DOHH2 (cell line): ENCODE measurements at regions not wholly inside any gene's neighbourhood (a gene's known extent, or its start where the extent isn't known, plus 50 kb on each side); places are given as distances from the start of the nearest gene placed in this dataset.

Source experiments
- H3F3A ChIP-seq: fragments of 200-600 bp; sonication (generic), shearing (Covaris generic); 2 replicates; pipeline ENCODE4 v1.6.0; 2016; ENCODE audit warnings: antibody characterized with exemption, mild to moderate bottlenecking; ENCODE audit not compliant: control insufficient read depth, insufficient read depth
- H3K27ac ChIP-seq: fragments of 200-600 bp; sonication (generic); 2 replicates; pipeline ENCODE4 v1.5.1; 2014; ENCODE audit warnings: low read depth, mild to moderate bottlenecking, low read length, moderate library complexity
- H3K27me3 ChIP-seq: fragments of 200-600 bp; sonication (generic); 2 replicates; pipeline ENCODE4 v1.6.1; 2014; ENCODE audit warnings: mild to moderate bottlenecking, low read length, mixed read lengths; ENCODE audit not compliant: control insufficient read depth
- H3K36me3 ChIP-seq: fragments of 200-600 bp; sonication (generic); 2 replicates; pipeline ENCODE4 v1.6.1; 2014; ENCODE audit warnings: mild to moderate bottlenecking, low read length, moderate library complexity, mixed read lengths; ENCODE audit not compliant: control insufficient read depth
- H3K4me1 ChIP-seq: fragments of 200-600 bp; sonication (generic); 2 replicates; pipeline ENCODE4 v1.6.1; 2014; ENCODE audit warnings: mild to moderate bottlenecking, low read length, mixed read lengths; ENCODE audit not compliant: control insufficient read depth
- H3K4me2 ChIP-seq: fragments of 200-600 bp; sonication (generic); 2 replicates; pipeline ENCODE4 v1.6.0; 2014; ENCODE audit warnings: mild to moderate bottlenecking, low read length, moderate library complexity
- H3K4me3 ChIP-seq: fragments of 200-600 bp; sonication (generic); 2 replicates; pipeline ENCODE4 v1.5.1; 2014; ENCODE audit warnings: mild to moderate bottlenecking, low read length, mixed read lengths
- H3K79me2 ChIP-seq: fragments of 200-600 bp; sonication (generic); 2 replicates; pipeline ENCODE4 v1.6.1; 2014; ENCODE audit warnings: mild to moderate bottlenecking, low read length, mixed read lengths; ENCODE audit not compliant: control insufficient read depth
- H3K9me2 ChIP-seq: fragments of 200-600 bp; sonication (generic); replicated peaks from 2 replicates; pipeline ENCODE4 v1.6.1; 2014; ENCODE audit warnings: mild to moderate bottlenecking, low read length, mixed read lengths; ENCODE audit not compliant: control insufficient read depth
- H3K9me3 ChIP-seq: fragments of 200-600 bp; sonication (generic); 2 replicates; pipeline ENCODE4 v1.6.1; 2014; ENCODE audit warnings: antibody characterized with exemption, low read length, mixed read lengths; ENCODE audit not compliant: control insufficient read depth, insufficient read depth
- H4K20me1 ChIP-seq: fragments of 200-600 bp; sonication (generic); 2 replicates; pipeline ENCODE4 v1.6.0; 2014; ENCODE audit warnings: low read depth, mild to moderate bottlenecking, antibody characterized with exemption, low read length, moderate library complexity; ENCODE audit not compliant: control insufficient read depth, insufficient read depth
- CTCF ChIP-seq: fragments of 200-600 bp; sonication (generic); IDR thresholded peaks from one replicate; pipeline ENCODE4 v1.5.1; 2014; ENCODE audit warnings: antibody characterized with exemption, mild to moderate bottlenecking, low read depth, low read length; ENCODE audit not compliant: poor library complexity, severe bottlenecking
- EZH2phosphoT487 ChIP-seq: fragments of 200-600 bp; sonication (generic); IDR thresholded peaks from 2 replicates; pipeline ENCODE4 v1.6.1; 2017; ENCODE audit warnings: borderline replicate concordance, mild to moderate bottlenecking, antibody characterized with exemption, low read length, moderate library complexity, mixed read lengths

DNA sequence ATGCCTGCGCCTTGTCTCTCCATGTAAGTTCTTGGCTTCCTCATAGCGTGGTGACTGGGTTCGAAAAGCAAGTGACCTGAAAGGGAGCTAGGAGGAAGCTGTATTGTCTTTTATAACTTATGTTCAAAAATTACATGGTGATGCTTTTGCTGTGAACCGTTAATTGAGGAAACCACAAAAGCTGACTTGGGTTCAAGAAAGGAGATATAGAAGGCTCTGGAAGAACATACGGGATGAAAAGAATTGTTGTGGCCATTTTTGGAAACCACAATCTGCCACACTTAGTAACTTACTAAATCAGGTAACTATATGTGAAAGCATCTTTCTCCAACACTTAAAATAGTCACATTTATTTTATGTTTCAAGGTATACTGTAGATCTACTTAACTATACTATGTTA is 177.0 kb upstream of the RBMS1 start:
- TF ChIP-seq CTCF (no peak), EZH2phosphoT487 (no peak)
- H3K36me3 ChIP-seq = no peaks in the 10 kb centered on the region
- H3K9me2 ChIP-seq = no peaks in the 10 kb centered on the region
- H3K27me3 ChIP-seq = no peaks in the 10 kb centered on the region; the same call in 1 of the 2 replicates
- no peaks in the 10 kb centered on the region for H3F3A ChIP-seq
- no peaks in the 10 kb centered on the region for H3K9me3 ChIP-seq
- no peak overlapping the region for H3K27ac ChIP-seq
- H3K4me2 ChIP-seq = no peak overlapping the region
- no peaks in the 10 kb centered on the region for H3K4me1 ChIP-seq
- no peaks in the 10 kb centered on the region for H3K79me2 ChIP-seq
- no peaks in the 10 kb centered on the region for H4K20me1 ChIP-seq
- H3K4me3 ChIP-seq = no peak overlapping the region

DNA sequence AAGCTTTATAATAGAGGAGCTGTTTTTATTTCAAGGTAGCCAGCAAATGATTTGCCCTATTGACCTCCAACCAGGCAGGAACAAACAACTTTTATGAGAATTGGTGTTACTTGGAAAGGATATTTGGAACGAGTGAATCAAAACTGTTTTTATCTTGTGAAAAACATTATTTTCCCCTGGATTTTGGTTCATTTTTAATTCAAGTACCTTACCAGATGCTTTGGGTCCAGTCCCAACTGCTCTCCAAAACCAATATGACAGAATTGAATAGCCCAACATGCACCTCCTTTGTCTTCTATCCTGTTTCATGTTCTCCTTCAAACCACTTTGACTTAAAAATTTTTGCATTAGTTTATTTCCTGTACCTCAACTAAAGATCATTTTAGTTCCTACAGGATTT is 178.6 kb upstream of the RBMS1 start:
- H3K4me3 ChIP-seq = no peak overlapping the region
- H3K79me2 ChIP-seq = no peaks in the 10 kb centered on the region
- no peak overlapping the region for H3K4me2 ChIP-seq
- no peaks in the 10 kb centered on the region for H3K4me1 ChIP-seq
- no peaks in the 10 kb centered on the region for H3F3A ChIP-seq
- H3K9me2 ChIP-seq = no peaks in the 10 kb centered on the region
- no peaks in the 10 kb centered on the region for H3K27me3 ChIP-seq
- H3K27ac ChIP-seq = no peak overlapping the region
- TF ChIP-seq CTCF = no peak
- no peak for TF ChIP-seq EZH2phosphoT487
- no peaks in the 10 kb centered on the region for H3K36me3 ChIP-seq
- H4K20me1 ChIP-seq = no peaks in the 10 kb centered on the region
- no peaks in the 10 kb centered on the region for H3K9me3 ChIP-seq

DNA sequence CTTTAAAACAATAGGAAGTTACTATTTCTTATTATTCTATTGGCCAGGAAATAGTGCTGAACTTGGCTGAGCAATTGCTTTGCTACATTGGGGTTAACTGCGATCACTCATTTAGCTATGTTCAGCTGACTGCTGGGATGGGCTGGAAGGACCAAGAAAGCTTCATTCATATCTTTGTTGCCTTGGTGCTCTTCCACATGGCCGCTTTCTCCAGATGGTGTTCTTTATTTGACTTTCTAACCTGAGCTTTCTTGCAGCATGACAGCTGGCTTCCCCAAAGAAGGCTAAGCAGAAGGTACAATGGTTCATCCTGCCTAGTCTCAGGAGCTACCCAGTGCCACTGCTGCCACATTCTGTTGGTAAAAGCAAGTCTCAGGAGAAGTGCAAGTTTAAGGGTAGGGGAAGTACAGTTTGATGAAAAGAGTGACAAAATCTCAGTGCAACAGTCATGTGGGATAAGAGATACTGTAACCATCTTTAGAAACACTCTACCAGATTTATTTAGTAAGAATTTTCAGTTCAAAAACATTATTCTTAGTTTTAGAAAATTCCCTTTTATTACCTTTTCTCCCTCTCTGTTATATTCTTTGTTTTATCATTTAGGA is 180.6 kb upstream of the RBMS1 start:
- Histone ChIP-seq H3K36me3 (no peaks in the 10 kb centered on the region), H3K4me2 (no peak overlapping the region), H3K9me3 (no peaks in the 10 kb centered on the region), H3K27me3 (no peaks in the 10 kb centered on the region), H3K79me2 (no peaks in the 10 kb centered on the region), H3F3A (no peaks in the 10 kb centered on the region), H3K4me1 (no peaks in the 10 kb centered on the region), H3K4me3 (no peak overlapping the region), H3K9me2 (no peaks in the 10 kb centered on the region), H4K20me1 (no peaks in the 10 kb centered on the region), H3K27ac (no peak overlapping the region)
- TF ChIP-seq EZH2phosphoT487 (no peak), CTCF (no peak)

- Histone ChIP-seq H3K9me3 (no peaks in the 10 kb centered on the region), H3K4me1 (no peaks in the 10 kb centered on the region), H4K20me1 (no peaks in the 10 kb centered on the region), H3K79me2 (no peaks in the 10 kb centered on the region), H3K4me2 (no peak overlapping the region), H3F3A (no peaks in the 10 kb centered on the region), H3K4me3 (no peak overlapping the region), H3K9me2 (no peaks in the 10 kb centered on the region), H3K36me3 (no peaks in the 10 kb centered on the region), H3K27ac (no peak overlapping the region), H3K27me3 (no peaks in the 10 kb centered on the region)
- TF ChIP-seq EZH2phosphoT487 (no peak), CTCF (no peak)
Observed at GRCh38 chr2:160679686-160680085, 186.1 kb upstream of the RBMS1 start.
